HepG2 (cell line): ENCODE measurements at regions not wholly inside any gene's neighbourhood (a gene's known extent, or its start where the extent isn't known, plus 50 kb on each side); places are given as distances from the start of the nearest gene placed in this dataset.
A peak's percentile ranks its signal among the peaks of the same experiment; 100 is the strongest.

Experiments
- ATAC-seq: fragments of 200-7000 bp; cut with Tn5 transposase; 3 replicates; pipeline ENCODE4 v1.9.1; 2020; ENCODE audit warnings: mild to moderate bottlenecking, moderate library complexity
- BruUV-seq: library from RNA; stranded (reverse); fragments of 400-500 nt; replicated peaks from 2 replicates; lab custom pipeline; 2021; lab: Mats Ljungman, UMichigan
- CTCF ChIA-PET: fragments of 300-600 bp; formaldehyde crosslinking; extraction: SDS; loops from one replicate; lab custom pipeline; 2021; ENCODE audit warnings: low total read pairs, inconsistent platforms, low intra/inter-chr PET ratio; lab: Yijun Ruan, JAX
- POLR2A ChIA-PET: fragments of 350-600 bp; sonication (Branson Sonifier 250); formaldehyde crosslinking; loops from one replicate; lab custom pipeline; 2020; ENCODE audit warnings: antibody characterized with exemption, inconsistent platforms; lab: Yijun Ruan, JAX
- DNase-seq: peaks from one replicate; pipeline ENCODE4 v3.0.0-alpha.2; 2015; ENCODE audit warnings: low spot score
- FAIRE-seq: peaks from 3 replicates; lab custom pipeline; 2011; peaks lifted over from hg19 to GRCh38; lab: Jason Lieb, UNC
- H2AFZ ChIP-seq: one replicate; pipeline ENCODE4 v1.6.1; 2011; ENCODE audit warnings: low read length, inconsistent platforms
- H3K27ac ChIP-seq: fragments of 300-600 bp; 3 replicates; pipeline ENCODE4 v1.8.0; 2011; ENCODE audit warnings: mixed run types, mild to moderate bottlenecking, mixed read lengths, low read length, inconsistent platforms; ENCODE audit not compliant: insufficient read depth; ENCODE audit errors: extremely low read length
- H3K27me3 ChIP-seq, 2 experiments: fragments of 200-600 bp in 1 of 2; 2 replicates in 1 of 2; 3 replicates in 1 of 2; pipeline versions ENCODE4 v1.6.0 to v1.8.0; 2011; ENCODE audit warnings: low read length in 2 of 2, mild to moderate bottlenecking in 2 of 2, moderate library complexity in 2 of 2, inconsistent platforms in 1 of 2; ENCODE audit not compliant: insufficient read depth in 2 of 2, control insufficient read depth in 1 of 2
- H3K36me3 ChIP-seq, 2 experiments: fragments of 200-600 bp in 1 of 2; replicated peaks in 1 of 2; 2 replicates in 1 of 2; 3 replicates in 1 of 2; pipeline versions ENCODE4 v1.5.1 to v1.8.0; 2011; ENCODE audit warnings: low read length in 2 of 2, inconsistent platforms in 1 of 2; ENCODE audit not compliant: insufficient read depth in 2 of 2, control insufficient read depth in 1 of 2
- H3K4me1 ChIP-seq: 2 replicates; pipeline ENCODE4 v1.5.1; 2012; ENCODE audit warnings: low read length, inconsistent platforms; ENCODE audit not compliant: insufficient read depth
- H3K4me2 ChIP-seq: 2 replicates; pipeline ENCODE4 v1.6.0; 2011; ENCODE audit warnings: low read depth, low read length, inconsistent platforms
- H3K4me3 ChIP-seq, 3 experiments: fragments of 200-600 bp in 1 of 3; sonication (generic), shearing (Covaris generic) in 1 of 3; replicated peaks in 1 of 3; 2 replicates each; pipeline ENCODE4 v1.5.1; 2011 to 2016; ENCODE audit warnings: low read length in 3 of 3, inconsistent platforms in 2 of 3, low read depth in 2 of 3, mild to moderate bottlenecking in 2 of 3, control low read depth in 1 of 3, mixed read lengths in 1 of 3; ENCODE audit not compliant: insufficient read depth in 1 of 3
- H3K79me2 ChIP-seq: one replicate; pipeline ENCODE4 v1.6.1; 2011; ENCODE audit warnings: low read length, inconsistent platforms; ENCODE audit not compliant: insufficient read depth
- H3K9ac ChIP-seq: 2 replicates; pipeline ENCODE4 v1.6.0; 2011; ENCODE audit warnings: mild to moderate bottlenecking, low read depth, low read length, inconsistent platforms; ENCODE audit not compliant: insufficient read depth
- H3K9me3 ChIP-seq: 2 replicates; pipeline ENCODE4 v1.5.1; 2012; ENCODE audit warnings: mild to moderate bottlenecking, low read length
- H4K20me1 ChIP-seq: 2 replicates; pipeline ENCODE4 v1.6.0; 2011; ENCODE audit warnings: inconsistent platforms, mild to moderate bottlenecking, low read length, moderate library complexity; ENCODE audit not compliant: insufficient read depth
- ATF7 ChIP-seq, 2 experiments: fragments of 450-650 bp in 1 of 2; sonication (generic) in 1 of 2; formaldehyde crosslinking in 1 of 2; IDR thresholded peaks; 2 replicates each; pipeline versions ENCODE4 v1.4.0 to v1.6.1; 2016 to 2020; ENCODE audit warnings: antibody characterized with exemption in 1 of 2, mild to moderate bottlenecking in 1 of 2, missing genetic modification reagents in 1 of 2
- HOXA3 ChIP-seq: sonication (generic); formaldehyde crosslinking; IDR thresholded peaks from 2 replicates; pipeline ENCODE4 v1.5.0; 2020; ENCODE audit warnings: missing genetic modification reagents
- MAFF ChIP-seq: IDR thresholded peaks from 2 replicates; pipeline ENCODE4 v1.6.1; 2011; ENCODE audit warnings: low read depth, low read length, improper control_type of control experiment
- MAFK ChIP-seq, 2 experiments: IDR thresholded peaks in 1 of 2; conservative IDR thresholded peaks in 1 of 2; 2 replicates each; pipeline ENCODE4 v1.6.1; 2011; ENCODE audit warnings: improper control_type of control experiment in 2 of 2, low read length in 2 of 2
- ZBTB20 ChIP-seq: sonication (generic); formaldehyde crosslinking; IDR thresholded peaks from 2 replicates; pipeline ENCODE4 v1.8.1; 2023; ENCODE audit warnings: missing genetic modification reagents, low read depth, mild to moderate bottlenecking, borderline replicate concordance
- WGBS: methylation state at CpG from one replicate; pipeline ENCODE4 v1.1.6; 2017; ENCODE audit warnings: low lambda C conversion rate; 5-methylcytosine and 5-hydroxymethylcytosine counted together
- in situ Hi-C: cut with HindIII; loops from 2 replicates; pipeline ENCODE4 v1.10.0; 2017; ENCODE audit warnings: low pct_unique_long_range_greater_than_20kb; ENCODE audit not compliant: extremely low pct_ligation_motif_present
- intact Hi-C: fragments of 100-400 bp; cut with micrococcal nuclease; formaldehyde crosslinking; loops from one replicate; pipeline ENCODE4 v1.10.0; 2022; ENCODE audit not compliant: unreplicated experiment

- ATAC-seq (no peak), FAIRE-seq (no peak), DNase-seq (no peak)
- no TSS peak for BruUV-seq
- no peaks in the 10 kb centered on the region for H3K36me3 ChIP-seq
- no peaks in the 10 kb centered on the region for H3K9me3 ChIP-seq
- intact Hi-C loops (no loop called here), in situ Hi-C loops (no loop called here)
- no peak overlapping the region for H3K27ac ChIP-seq
- H3K4me2 ChIP-seq, result no peak overlapping the region
- no peaks in the 10 kb centered on the region; a peak in 1 of 5 replicates for H3K27me3 ChIP-seq
- ChIA-PET CTCF (no interaction called here), POLR2A (no interaction called here)
- H3K79me2 ChIP-seq, result no peaks in the 10 kb centered on the region
- H3K4me3 ChIP-seq, result no peak overlapping the region
- H4K20me1 ChIP-seq, result no peaks in the 10 kb centered on the region
- TF ChIP-seq MAFK (conservative IDR thresholded peaks at IDR 0.05 in 1 of 2, IDR thresholded peaks at IDR 0.05 in 1 of 2; ENCODE audit: low read length in 2 of 2), result peak; percentile 49 to 50; a peak in 2 of 4 replicates
- no peak for TF ChIP-seq HOXA3 (CRISPR knock-in tag)
- peak; percentile 56; the same call in 1 of the 2 replicates for TF ChIP-seq MAFF
- H2AFZ ChIP-seq, result no peak overlapping the region
- 48% methylated on average over 3 of the region's 3 CpGs for WGBS
- H3K9ac ChIP-seq, result no peak overlapping the region
- H3K4me1 ChIP-seq, result peaks cover 71% of the 10 kb centered on the region
These were observed 92.7 kb upstream of the ARMC2 start for GRCh38 chr6:108755257-108756240.

- FAIRE-seq, result no peak
- no TSS peak for BruUV-seq
- in situ Hi-C loops, result no loop called here
These were observed 90.9 kb upstream of the ARMC2 start for GRCh38 chr6:108757357-108757756.

More at GRCh38 chr6:108757357-108757756, 90.9 kb upstream of the ARMC2 start:
- Histone ChIP-seq H3K4me3 (no peak overlapping the region), H3K36me3 (no peaks in the 10 kb centered on the region), H3K4me2 (no peak overlapping the region), H3K4me1 (peaks cover 72% of the 10 kb centered on the region)
- CTCF ChIA-PET, result no interaction called here
- 83% methylated on average over 1 of the region's 1 CpG for WGBS
- no peak for DNase-seq
- TF ChIP-seq ZBTB20 (no peak), ATF7 (IDR thresholded peaks at IDR 0.05) (0 out of 2 replicates have a peak, but pooled peaks have one; percentile 25), ATF7 (CRISPR knock-in tag; IDR thresholded peaks at IDR 0.05) (no peak)
- TF ChIP-seq, all 625 proteins: peak for 1
- intact Hi-C loops, result no loop called here
- no peak overlapping the region for H3K9ac ChIP-seq
- no peak for ATAC-seq
- H3K79me2 ChIP-seq, result no peaks in the 10 kb centered on the region
- no peak overlapping the region for H2AFZ ChIP-seq
- POLR2A ChIA-PET, result no interaction called here
- no peaks in the 10 kb centered on the region for H4K20me1 ChIP-seq
- H3K27me3 ChIP-seq, result no peaks in the 10 kb centered on the region; a peak in 1 of 5 replicates
- H3K9me3 ChIP-seq, result no peaks in the 10 kb centered on the region
- H3K27ac ChIP-seq, result no peak overlapping the region
